ENCODE measurements at regions not wholly inside any gene's neighbourhood (a gene's known extent, or its start where the extent isn't known, plus 50 kb on each side); places are given as distances from the start of the nearest gene placed in this dataset.

DNA sequence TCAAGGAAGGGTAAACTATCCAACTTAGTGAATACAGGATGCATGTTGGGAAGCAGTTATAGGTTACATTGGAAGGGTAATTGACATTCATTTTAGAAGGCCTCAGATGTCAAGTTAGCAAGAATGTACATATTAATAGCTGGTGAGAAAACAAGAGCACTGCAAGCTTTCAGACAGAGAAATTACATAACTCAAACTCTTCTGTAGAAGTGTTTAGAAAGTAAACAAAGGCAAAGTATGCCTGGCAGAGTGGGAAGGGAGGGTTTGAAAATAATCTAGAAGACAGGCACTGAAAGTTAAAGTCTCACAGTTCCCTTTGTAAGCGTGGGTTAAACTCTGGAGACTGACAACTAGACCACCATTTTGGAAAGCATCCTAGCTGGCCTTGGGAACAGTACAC, 406.2 kb downstream of the ANKRD50 start:
- TF ChIP-seq, protein P1, sequence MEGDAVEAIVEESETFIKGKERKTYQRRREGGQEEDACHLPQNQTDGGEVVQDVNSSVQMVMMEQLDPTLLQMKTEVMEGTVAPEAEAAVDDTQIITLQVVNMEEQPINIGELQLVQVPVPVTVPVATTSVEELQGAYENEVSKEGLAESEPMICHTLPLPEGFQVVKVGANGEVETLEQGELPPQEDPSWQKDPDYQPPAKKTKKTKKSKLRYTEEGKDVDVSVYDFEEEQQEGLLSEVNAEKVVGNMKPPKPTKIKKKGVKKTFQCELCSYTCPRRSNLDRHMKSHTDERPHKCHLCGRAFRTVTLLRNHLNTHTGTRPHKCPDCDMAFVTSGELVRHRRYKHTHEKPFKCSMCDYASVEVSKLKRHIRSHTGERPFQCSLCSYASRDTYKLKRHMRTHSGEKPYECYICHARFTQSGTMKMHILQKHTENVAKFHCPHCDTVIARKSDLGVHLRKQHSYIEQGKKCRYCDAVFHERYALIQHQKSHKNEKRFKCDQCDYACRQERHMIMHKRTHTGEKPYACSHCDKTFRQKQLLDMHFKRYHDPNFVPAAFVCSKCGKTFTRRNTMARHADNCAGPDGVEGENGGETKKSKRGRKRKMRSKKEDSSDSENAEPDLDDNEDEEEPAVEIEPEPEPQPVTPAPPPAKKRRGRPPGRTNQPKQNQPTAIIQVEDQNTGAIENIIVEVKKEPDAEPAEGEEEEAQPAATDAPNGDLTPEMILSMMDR (IDR thresholded peaks at IDR 0.05; ENCODE audit: low read depth, low read length, poor library complexity, severe bottlenecking): no peak
- TF ChIP-seq EZH2phosphoT487 (IDR thresholded peaks at IDR 0.05; ENCODE audit: borderline replicate concordance, low read length): no peak

All from DOHH2 (cell line).